GM19468 (cell line): ENCODE measurements at regions not wholly inside any gene's neighbourhood (a gene's known extent, or its start where the extent isn't known, plus 50 kb on each side); places are given as distances from the start of the nearest gene placed in this dataset.

Experiments used
- ATAC-seq: cut with Tn5 transposase; IDR thresholded peaks from one replicate; pipeline ENCODE4 v1.9.1; 2021; ENCODE audit warnings: mild to moderate bottlenecking, moderate library complexity, moderate number of reproducible peaks; ENCODE audit not compliant: unreplicated experiment; ENCODE audit errors: extremely low read depth

DNA sequence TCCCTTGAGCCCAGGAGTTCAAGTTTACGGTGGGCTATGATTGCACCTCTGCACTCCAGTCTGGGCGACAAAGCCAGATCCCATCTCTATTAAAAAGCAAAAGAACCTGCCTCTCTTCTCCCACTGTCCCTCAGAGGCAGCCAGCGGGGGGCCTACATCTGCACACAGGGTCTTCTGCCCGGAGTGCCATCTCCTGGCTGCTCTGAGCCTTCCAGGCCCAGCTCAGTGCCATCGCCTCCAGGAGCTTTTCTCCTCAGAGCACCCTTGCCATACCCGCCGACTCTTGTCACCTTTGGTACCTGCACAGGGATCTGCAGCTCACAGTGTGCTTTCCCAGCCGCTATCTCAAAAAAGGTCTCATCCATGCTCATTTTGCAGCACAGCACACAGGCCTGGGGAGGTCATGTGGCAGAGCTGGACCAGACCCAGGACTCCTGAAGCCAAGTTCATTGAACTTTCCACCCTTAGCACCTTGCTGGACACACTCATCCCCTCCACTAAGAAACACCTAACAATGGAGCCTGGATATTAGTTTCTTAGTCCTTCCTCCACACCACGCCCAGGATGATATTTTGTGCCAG lies 186.3 kb downstream of the HAUS1 start:
- ATAC-seq: no peak

GRCh38 chr18:46291149-46291548 lies 187.0 kb downstream of the HAUS1 start:
- no peak for ATAC-seq

- ATAC-seq: no peak
Measured at GRCh38 chr18:46293742-46294181, 189.6 kb downstream of the HAUS1 start.

DNA sequence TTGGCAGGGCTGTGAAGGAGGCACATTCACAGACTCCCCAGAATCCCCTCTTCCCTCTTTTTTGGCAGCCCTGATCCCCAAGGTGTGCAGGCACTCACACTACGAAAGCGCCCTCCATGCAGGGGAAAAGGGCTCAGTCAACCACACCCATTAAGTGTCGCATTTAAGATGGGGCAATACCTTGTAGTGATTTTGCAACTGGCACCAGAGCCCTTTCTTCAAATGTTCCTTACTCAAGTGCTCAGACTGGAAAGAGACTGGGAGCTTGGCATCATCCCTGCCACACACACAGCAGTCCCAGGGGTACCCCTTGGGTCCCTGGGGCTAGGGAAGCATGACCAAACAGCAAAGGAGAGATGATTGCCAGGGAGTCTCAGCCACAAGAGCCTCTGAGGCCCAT lies 190.1 kb downstream of the HAUS1 start:
- no peak for ATAC-seq

DNA sequence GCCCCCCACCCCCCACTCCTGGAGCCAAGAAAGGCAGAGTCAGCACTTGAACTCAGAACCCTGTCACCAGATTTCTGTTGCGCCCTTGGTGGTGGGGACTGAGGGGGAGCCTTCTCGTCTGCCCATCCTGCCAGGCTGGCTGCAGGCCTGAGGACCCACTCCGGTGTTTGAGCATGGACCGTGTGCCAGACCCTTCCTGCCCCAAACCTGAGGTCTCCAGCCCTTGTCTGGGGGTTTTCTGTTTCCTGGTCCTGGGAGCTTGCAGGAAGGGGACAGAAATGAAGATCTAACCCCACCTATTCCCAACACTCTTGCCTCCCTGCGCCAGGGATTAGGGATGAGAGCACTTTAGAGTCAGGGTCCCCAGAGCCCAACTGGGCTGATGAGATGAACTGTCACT lies 190.6 kb downstream of the HAUS1 start:
- ATAC-seq: no peak

DNA sequence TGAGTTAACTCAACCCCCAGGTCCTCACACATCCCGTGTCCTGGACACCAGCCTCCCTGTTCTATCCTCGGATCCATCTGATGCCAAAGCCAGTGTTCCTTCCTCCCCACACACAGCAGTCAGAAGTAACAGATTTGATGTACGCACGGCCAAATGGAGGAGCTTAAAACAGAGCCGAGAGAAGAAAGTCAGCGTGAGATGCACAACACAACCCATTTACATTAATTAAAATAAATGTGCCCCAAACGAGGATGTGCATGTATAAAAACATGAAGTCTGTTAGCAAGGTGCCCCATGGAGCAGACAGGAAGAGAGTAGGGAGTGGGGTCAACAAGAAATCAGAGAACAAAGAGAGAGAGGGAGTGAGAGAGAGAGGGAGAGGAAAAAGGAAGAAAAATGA lies 191.2 kb downstream of the HAUS1 start:
- ATAC-seq: no peak

- ATAC-seq: no peak
Measured at GRCh38 chr18:46296656-46297055, 192.5 kb downstream of the HAUS1 start.

GRCh38 chr18:46297124-46297523 lies 192.9 kb downstream of the HAUS1 start:
- no peak for ATAC-seq

GRCh38 chr18:46297621-46298020 lies 193.4 kb downstream of the HAUS1 start:
- no peak for ATAC-seq

GRCh38 chr18:46298511-46298910 lies 194.3 kb downstream of the HAUS1 start:
- ATAC-seq: no peak

- ATAC-seq: no peak
Measured at GRCh38 chr18:46299465-46300008, 195.4 kb downstream of the HAUS1 start.

GRCh38 chr18:46301081-46301480 lies 196.9 kb downstream of the HAUS1 start:
- no peak for ATAC-seq

DNA sequence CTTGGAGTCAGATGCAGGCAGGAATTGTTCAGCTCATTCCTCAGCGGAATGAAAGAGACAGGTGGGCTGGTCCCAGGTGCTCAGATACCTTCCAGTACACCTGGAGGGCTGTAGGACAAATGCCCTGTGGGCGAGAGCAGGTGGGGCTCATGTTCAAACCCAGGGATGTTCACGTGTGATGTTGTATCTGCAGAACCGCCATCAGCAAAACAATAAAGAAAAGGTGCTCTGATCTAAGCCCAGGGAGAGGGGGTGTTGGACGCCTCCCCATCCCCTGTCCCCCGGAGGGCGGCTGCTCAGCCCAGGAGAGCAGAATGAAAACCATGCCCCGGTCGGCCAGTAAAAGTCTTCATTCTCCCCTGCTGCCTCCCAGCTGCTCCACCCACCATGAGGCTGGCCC lies 197.4 kb downstream of the HAUS1 start:
- ATAC-seq: no peak

DNA sequence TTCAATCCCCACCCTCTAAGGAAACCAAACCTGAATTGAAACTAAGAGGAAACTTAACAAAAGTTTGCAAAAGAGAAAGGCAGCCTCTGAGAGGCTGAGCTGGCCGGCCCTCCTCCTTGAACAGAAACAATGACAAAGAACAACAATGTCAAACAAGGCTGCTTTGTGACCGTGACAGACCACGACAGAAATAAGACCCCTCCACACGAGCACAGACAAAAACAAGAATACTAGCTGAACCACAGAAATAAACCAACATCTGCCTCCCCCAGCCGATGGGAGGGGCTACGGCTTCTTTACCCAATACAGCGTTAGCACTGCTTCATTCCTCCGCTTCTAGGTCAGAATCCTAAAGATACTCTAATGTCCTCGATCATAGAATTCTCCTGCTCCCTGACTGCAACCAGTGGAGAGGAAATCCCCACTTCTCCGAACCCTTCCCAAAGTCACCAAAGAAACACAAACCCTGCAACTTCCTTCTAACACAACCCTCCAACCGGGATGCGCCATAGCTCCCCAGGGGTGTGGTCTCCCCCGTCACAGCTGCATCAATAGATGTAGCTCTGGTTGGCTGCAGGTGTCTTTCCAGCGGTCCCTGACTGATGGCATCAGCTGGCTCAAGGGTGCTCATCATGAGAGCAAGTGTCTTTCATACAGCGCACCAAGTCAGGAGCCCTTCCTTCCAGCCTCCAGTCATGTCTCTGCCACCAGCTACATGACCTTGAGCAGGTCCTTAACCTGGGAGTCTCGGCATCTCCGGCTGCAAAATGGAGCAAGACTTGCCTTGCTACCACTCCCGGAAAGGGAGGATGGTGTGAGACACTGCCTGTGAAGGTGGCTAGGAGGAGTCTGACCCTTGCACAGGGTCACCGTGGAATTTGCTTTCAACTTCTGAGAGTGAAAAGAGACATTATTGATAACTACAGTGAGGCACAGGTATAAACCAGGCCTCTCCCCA lies 198.6 kb downstream of the HAUS1 start:
- ATAC-seq: no peak

DNA sequence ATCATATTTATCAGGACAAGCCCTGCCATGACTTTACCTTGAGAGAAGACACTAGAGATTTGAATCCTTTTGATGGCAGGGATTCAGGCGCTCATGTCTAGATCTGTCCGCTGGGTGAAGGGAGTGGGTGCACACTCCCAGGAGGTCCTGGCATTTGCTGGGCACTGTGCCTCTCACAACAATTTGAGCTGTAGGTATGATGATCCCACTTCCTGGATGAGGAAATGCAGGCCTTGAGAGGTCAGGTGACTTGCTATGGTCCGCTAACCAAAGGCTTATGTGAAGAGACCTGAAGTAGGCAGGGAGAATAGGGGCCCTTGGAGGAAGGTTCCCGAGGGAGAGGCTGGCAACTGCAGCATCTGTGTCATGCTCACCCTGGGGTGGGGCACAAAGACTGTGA lies 206.1 kb downstream of the HAUS1 start:
- ATAC-seq: no peak

DNA sequence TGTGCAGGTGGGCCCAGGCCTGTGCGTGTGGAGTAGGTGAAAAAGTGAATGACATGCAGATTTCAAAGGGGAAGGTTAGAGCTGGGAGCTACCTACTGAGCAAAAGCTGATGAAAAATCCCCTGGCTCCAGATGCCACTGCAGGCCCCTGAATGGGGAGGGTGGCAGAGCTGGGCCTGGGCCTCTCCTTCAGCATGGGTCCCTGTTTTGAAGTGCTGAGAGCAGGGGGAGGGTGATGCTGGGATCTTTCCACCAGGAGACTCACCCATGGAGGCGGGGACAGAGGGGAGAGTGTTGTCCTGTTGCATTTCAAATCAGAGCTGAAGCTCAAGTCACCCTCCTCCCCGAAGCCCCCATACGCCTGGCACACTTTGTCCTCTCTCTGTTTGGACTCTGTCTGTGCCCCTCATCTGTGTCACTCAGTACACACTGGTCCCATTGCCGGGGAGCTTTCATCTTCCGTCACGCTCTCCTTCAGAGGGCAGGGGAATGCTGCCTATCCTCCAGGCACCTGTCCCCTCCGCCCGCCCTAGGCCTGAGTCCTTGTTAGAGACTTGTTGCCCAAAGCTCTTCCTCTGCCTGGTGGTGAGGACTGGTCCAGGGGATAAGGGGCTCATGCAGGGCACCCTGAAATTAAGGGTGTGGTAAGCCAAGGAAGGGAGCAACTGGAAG lies 206.6 kb downstream of the HAUS1 start:
- no peak for ATAC-seq

- ATAC-seq: no peak
Measured at GRCh38 chr18:46311491-46311890, 207.3 kb downstream of the HAUS1 start.

DNA sequence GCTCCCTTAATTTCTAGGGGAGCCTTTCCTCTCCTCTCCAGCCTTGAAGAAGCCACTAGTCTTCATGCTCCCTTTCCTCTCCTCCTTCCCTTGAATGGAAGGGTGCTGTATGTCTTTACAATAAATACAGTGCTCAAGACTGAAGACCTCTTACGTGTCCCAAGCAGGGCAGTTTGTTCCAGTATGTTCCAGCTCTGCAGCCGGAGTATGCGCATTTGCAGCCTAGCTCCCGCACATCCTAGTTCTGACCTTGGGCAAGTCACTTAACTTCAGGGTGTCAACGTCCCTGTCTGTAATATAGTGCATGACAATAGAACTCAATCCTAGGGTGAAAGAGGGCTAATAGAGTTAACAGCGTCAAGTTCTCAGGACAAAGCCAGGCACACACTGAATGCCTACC lies 208.0 kb downstream of the HAUS1 start:
- no peak for ATAC-seq

GRCh38 chr18:46313521-46313920 lies 209.3 kb downstream of the HAUS1 start:
- ATAC-seq: no peak

GRCh38 chr18:46314011-46314410 lies 209.8 kb downstream of the HAUS1 start:
- ATAC-seq: no peak

GRCh38 chr18:46315161-46315560 lies 211.0 kb downstream of the HAUS1 start:
- ATAC-seq: no peak
